Inflammatory macrophage treated with lipopolysaccharide for 4 hours (primary cell): ENCODE measurements at regions not wholly inside any gene's neighbourhood (a gene's known extent, or its start where the extent isn't known, plus 50 kb on each side); places are given as distances from the start of the nearest gene placed in this dataset.
A peak's percentile ranks its signal among the peaks of the same experiment; 100 is the strongest.

Experiments
- DNase-seq: peaks from one replicate; pipeline ENCODE4 v3.0.0-alpha.2; 2020

DNA sequence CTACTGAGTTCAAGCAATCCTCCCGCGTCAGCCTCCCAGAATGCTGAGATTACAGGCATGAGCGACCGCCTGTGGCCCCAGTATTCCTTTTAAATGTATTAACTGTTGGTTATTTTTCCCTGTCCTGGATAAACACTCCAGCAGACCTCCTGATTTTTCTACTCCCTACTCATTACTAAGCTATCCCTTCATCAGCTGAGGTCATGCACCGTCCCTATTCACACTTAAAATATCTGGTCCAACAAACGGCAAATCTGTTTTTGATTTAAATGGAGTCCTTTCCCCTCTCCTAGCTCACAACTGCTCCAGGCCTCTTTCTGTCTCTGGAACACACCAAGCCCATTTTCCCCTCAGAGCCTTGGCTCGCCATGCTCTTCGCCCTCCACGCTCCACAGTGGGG is 1003.3 kb upstream of the TMEM132C start:
- no peak for DNase-seq

DNA sequence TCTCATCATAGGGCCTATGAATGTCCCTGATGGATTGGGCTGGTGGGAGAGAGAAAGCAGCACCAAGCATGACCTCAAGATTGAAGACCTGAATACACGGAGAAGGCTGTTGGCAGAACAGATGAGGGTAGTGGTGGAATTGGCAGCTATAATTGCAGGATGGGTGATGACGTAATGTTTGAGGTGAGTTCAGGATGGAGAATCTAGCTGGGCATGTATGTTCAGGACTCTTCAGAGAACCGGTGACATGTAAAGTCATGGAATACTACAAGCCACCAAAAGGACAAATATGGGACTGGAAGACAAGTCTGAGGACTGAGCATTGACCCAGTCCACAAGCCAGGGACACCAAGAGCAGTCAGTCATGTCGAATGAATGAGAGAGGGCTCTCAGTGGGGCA is 999.8 kb upstream of the TMEM132C start:
- DNase-seq, result no peak

DNA sequence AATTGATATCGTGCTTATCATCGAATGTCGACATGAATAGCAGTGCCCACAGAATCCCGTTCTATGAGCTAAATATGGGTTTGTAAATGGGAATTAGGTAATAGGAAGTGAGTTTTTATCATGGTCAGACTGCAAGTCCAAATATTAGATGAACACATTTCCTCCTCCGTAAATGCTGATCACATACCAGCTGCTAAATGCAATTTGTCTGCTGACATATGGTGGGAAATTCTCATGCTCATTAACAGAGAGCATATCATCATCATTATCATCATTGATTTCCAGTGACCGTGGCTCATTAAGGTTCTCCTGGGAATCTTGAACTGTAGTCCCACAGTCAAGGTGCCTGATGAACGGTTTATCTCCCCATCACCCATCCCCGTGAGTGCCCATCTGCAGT is 998.8 kb upstream of the TMEM132C start:
- peak; percentile 75 for DNase-seq

DNA sequence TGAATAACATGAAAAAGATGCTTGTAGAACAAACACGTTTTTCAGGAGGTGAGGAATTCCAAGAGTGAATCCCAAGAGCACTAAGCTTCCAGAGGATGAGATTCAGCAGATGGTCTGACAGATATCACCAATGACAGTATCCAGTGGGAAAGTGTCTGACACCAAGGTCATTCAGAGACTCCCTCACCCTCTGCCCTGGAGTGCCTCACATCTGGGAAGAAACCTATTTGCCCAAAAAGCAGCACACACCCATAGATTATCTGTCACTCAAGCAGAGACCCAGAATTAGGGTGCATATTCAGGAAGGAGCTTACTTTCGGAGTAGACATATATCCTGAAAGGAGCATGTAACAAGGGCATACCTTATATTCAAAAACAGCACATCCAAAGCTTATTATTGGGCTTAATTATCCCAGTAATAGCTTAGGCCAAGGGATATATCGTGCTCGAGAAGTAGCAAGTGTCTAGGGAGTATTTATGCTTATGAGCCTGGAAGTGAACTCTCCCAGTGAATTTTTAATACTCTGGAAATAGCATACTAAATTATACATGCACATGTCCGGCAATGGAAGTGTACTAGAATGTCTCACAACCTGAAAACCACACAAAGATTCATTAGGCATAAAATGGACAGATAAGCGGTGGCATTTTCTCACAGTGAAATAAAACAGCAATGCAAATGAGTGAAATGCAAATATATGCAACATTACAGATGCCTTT is 998.1 kb upstream of the TMEM132C start:
- DNase-seq, result no peak

DNA sequence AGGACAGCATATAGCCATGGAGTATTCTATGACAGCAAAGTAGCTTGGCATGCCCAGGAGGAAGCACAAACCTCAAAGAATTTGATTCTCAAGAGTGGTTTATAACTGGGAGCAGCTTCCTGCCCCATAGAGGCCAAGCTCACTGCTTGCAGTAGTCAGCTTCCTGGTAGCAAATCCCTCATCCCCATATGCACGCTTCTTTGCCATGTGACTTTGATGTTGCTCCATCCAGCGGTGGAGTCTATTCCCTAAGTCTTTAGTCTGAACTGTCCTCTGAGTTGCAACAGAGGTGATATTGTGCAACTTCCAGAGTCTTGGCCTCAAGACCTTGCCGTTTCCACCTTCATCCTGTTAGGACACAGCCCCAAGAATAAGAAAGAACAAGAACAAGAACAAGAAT is 996.8 kb upstream of the TMEM132C start:
- peak; percentile 91 for DNase-seq

DNA sequence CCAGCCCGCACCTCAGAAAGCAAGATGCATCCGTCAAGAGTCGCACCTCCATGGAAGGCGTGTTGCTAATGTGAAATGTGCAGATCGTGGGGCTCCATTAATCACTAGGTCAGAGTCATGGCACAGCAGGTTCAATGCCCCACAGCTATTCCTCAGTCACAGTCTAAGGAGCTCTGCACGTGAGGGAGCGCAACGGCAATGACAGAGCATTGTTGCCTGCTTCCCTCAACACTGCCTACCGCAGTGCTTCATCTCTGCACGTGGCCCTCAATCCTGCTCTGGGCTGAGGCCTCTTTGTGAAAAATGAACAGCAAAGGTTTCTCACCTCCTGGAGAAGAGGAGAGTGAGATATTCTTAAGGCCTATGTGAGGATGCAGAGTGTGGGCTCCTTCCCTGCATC is 995.2 kb upstream of the TMEM132C start:
- DNase-seq, result no peak

DNA sequence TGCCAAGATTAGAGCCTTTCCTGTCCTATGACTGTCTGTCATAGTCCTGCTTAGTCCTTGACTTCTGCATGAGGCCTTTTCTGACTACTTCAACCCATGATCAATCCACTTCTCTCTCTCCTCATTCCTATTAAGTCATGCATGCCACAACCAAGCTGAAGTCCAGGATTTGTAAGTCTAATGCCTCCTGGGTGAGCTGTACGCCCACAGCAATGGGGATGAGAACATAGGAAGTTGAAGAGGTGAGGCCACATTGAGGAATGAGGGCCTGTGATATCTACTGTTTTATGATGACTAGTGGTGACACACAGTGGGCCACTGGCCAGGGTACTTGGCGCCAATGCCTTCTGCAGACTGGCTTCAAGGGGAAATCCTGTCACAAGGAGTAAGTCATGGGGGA is 994.1 kb upstream of the TMEM132C start:
- peak; percentile 85 for DNase-seq

DNA sequence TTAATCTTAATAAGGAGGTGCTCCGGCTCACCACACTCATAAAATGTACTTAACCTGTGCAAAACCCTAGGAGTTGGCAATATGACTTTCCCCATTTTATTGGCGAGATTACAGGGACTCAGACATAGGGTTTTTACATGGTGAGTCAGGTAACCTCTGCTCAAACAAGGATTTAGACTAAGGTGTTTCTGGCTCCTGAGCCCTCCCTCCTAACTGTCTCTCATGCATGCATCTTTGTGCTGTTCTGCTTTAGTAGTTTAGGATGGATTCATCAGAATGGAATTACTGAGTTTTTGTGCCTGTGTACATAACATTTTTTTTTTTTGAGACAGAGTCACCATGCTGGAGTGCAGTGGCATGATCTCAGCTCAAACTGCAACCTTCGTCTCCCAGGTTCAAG is 993.3 kb upstream of the TMEM132C start:
- no peak for DNase-seq

DNA sequence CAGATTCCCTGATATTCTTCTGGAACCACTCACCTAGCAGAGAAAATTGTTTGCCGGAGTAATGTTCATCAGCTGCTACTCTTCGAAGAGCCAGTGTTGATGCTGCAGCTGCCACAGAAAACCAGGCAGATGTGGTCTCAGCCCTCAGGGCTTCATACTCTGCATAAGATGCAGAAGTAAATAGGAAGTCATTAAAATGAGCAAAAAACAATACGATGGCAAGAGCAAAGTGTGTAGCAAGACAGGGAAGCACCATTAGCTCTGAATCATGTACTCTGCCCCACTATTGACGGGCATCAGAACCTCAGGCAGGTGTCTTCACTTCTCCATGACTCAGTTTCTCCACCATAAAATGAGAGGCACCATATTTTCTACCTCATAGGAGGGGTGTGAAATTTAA is 991.6 kb upstream of the TMEM132C start:
- peak; percentile 61 for DNase-seq

DNA sequence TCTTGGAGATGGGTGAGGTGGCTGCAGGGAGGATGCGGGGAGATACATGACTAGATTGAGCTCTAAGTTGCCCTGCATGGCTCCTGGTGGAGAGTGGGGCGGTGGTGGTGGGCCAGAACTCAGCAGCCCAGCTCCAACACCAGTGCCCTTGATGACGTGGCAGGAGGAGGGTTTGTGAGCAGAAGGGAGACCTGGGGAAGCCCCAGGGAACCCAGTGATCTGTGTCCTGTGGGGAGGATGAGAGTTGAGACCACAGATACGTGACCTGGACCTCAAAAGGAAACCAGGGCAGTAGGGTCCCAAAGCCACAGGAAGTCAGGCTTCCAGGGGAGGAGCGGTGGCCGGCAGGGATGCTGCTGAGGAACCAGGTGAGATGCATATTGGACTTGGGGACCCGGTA is 989.1 kb upstream of the TMEM132C start:
- no peak for DNase-seq

DNA sequence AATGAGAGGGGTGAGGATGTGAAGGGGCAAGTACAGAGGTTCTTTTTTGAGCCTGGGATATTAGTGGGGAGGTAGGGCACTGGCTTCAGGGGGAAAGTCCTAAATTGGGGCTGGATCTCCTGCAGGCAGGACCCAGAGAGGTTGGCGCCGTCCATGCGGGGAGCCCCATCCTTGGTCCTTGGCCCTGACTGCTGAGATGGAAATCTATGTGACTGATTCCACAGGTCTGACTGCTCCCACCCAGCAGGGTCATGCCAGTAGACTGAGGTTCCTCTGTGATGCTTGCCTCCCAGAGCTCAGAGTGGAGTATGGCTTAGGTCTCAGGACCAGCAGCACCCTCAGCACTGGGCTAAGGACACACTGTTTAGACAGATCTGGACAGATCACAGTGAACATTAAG is 988.6 kb upstream of the TMEM132C start:
- DNase-seq, result no peak

DNA sequence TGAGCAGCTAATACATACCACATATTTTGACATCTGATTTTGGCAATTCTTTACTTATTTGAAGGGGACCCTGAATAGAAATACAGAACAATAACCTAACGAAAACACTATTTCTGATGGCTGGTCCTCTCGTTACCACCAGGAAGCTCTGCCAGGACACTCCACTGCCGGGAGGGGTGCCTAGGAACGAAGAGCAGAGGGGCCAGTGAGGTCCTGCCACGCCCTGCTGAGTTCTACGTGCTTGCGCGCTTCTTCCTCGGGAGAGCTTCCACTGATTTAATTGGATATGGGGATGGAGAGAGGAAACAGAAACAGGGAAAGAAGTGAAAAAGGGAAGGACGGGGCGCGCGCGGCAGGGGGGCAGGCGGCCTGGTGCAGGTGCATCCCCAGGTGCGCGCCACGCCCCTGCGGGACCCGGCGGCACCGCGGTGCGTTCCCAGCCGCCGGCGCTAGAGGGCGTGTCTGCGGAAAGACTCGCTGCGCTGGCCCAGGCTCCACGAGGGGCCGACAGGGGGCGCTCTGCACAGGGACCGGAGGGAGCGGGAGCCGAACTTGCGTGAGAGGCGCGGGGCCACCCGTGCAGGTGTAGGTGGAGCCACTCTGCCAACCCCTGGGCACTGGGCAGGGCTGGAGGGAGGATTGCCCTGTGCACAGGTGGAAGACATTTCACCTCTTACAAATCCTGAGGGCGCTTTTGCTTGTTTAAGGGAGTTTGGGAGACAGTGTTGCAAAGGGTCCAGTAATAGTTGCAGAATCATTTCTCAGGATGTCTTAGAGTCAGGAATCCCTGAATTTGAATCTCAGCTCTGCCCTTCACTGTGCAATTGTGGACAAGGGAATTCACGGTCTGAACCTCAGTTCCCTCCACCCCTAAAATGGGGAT is 986.3 kb upstream of the TMEM132C start:
- DNase-seq, result peak; percentile 45

DNA sequence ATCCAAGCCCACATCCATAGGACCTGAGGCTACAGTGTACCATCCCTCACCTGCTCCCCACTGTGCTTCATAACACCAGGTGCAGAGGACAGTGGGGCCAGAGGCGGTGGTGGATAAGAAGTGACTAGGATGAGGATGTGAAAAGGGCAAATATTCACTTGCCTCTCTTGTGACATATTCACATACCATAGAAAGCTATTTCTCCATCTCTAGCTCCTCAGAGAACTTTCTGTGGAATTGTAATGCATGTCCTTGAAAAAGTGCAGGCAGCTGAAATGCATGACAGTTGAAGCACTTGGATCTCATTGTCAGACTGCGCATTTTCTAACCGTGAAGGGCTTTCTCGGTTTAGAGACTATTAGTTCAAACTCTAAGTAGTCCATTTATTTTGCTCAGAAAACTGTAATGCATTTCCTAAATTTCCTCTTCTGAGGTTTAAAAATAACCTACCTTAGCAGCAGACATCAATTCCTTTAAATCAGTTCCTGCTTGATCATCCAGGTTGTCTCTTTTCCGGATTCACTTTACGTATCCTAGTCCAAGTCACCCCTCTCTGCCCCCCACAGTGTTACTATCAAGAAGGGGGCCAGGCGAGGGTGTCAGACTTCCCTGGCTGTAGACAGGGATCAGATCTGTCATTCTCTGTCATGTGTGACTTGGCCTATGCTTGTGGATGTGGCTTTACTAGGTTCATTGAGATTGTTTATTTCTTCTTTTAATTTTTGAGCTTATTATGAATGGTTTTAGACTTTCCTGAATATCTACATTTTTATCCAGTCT is 984.0 kb upstream of the TMEM132C start:
- no peak for DNase-seq

DNA sequence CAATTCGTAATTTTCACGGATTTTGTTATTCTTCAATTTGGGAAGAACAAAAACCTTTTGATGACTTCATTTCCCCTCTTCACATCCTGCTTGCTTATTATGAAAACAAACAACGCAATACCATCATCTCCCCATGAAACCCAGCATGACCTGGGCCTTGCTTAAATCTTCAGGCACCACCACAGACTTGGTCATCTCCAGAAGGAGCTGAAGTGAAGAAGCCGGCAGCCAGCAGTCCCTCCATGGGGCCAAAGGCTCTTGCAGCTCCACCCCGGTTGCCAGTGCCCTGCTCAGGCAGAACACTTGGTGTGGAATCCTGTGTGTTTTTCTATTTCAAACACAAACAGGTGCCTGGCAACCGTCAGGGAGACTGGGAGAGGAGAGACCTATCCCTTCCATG is 982.9 kb upstream of the TMEM132C start:
- peak; percentile 54 for DNase-seq

DNA sequence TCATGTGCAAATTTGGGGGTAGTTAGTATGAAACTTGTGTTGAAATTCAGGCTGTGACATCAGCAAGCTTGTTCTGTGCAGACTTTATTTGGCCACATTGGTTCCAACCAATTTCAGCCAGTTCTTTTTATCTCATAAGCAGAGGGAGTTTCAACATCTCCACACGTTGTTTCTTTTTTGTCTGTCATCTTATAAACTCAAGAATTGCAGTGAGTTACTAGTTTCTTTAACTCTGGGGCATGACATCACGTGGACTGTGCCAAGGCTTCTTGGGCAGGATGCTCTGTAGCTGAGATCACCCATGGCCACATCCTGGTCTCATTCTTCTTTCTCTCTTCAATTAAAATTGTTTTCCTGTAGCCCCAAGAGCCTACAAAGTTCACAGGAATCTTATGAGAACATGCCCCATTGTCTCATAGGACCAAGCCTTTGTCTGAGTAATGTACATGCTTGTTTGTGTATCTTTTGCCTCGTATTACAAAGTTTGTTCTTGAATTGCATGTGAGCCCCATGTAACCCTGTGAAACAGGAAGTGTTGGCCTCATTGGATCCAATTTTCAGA is 982.0 kb upstream of the TMEM132C start:
- DNase-seq, result peak; percentile 60

DNA sequence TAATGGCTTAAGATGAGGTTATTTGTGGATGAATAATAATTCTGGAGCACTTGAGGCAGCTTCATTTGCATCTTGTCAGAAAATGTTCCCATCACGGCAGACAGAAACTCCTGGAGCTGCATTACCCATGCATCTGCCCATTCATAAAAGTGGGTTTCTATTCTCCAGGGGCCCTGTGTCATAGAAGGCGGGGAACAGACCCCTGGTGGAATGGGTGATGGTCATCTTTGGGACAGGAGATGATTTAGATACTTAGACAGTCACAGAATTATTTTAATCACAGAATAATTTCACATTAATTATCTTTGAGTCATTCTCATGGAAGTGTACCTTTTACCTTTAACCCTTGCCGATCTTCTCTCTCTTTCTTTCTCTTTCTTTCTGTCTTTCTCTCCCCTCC is 980.7 kb upstream of the TMEM132C start:
- no peak for DNase-seq

DNA sequence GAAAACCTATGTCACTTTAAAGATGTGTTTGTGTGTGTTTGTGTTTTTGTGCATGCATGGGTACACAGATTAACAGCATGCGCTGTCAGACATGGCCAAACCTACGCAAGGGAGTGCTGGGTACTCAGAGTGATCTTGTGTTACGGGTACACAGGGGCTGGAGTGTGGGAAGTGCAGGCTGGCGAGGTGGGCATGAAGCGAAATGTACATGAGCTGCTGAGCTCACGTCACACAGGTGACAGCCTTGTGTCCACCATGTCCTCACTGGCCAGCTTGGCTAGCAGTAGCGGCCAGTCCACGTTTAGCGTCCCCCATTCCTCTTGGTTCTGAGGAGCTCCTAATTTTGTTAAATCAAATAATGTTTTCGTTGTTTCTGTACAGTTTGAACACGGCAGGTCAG is 979.7 kb upstream of the TMEM132C start:
- DNase-seq, result no peak

DNA sequence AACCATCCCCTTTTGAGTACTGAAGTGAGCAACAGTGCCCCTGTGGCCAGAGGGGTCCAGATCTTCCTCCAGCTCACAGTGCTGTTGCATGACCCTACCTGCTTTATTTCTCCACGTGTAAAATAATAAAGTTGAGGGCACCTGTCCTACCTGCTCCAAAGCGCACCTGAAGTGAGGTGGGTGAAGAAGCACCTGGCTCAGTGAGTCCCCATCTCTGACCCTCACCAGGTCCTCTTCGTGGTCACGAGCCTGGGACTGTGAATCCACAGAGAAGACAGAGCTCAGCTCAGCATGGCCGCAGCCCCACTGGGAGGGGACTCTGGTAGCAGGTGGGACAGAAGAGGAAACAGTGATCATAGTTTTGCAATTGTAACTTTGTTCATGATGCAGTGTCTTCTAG is 976.7 kb upstream of the TMEM132C start:
- no peak for DNase-seq

DNA sequence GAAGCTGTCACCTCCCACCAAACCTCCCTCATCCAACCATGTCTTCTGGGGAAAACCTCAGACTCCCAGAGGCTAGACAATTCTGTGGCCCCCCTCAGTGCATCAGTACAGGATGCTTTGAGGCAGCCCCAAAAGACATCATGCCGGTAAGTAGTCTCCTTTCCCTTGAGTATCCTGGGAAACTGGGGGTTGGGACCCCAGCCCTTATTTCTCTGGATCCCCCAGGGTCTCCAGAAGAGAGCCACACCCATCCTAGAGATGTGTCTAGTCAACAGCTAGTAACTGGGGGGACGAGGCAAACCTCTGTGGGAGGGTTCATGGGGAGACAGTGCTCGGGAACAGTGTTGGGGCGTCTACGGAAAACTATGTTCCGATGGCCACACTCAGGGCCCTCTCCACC is 974.2 kb upstream of the TMEM132C start:
- no peak for DNase-seq

DNA sequence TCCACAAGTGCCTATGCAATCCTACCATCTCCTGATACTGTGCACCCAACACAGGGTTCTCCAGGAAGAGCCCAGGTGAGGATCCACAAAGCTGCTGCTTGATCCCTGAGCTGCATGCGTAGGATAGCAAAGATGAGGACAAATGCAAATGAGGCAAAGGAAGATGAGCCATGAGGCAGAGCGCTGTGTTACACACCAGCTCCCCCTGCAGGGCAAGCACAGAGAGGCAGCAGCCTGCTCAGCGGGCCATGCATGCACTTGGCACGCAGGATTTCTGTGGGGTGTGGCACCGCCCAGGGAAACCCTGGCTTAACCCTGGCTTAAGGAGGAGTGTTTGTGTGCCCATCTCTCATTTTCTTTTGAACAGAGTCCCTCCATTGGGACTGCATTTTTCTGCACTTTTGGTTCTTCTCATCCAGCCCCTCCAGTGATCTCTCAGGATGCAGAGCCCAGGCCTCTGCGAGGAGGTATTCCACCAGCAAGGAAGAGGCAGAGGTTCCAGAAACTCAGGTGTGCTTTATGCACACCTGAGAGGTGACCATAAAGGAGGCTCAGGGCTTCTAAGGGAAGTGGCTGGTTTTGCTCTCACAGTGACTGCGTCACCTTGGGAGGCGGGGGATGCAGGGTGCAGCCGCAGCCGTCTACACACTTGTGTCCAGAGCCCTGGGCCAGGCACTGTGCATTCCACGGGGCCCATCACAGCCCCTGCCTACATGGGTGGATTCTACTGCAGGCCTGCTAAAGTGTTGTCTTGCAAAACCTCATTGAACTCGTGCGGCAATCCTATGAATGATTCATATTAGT is 973.3 kb upstream of the TMEM132C start:
- DNase-seq, result peak; percentile 57

DNA sequence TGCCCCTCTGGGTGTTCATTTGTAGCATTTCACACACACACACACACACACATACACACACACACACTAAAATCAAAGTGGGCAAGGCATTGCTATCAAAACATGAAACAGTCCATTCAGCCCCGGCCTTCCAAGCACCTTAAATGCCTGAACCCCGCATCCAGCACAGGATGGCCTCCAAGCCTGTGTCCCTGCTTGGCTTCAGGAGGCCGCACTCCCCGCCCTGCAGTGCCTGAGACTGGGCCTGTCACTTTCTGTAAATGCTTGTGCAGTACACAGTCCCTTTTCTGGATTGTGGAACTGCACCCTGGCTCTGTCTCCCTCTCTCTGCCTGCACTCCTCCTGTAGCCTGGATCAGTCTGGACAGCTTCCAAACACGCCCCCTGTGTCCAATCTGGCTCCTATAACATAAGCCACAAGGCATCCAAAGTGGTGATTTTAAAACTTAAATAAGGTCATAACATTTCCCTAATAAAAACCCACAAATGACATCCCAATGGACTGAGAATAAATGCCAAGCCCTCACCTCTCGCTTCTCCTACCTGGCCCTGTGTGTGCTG is 972.2 kb upstream of the TMEM132C start:
- no peak for DNase-seq

DNA sequence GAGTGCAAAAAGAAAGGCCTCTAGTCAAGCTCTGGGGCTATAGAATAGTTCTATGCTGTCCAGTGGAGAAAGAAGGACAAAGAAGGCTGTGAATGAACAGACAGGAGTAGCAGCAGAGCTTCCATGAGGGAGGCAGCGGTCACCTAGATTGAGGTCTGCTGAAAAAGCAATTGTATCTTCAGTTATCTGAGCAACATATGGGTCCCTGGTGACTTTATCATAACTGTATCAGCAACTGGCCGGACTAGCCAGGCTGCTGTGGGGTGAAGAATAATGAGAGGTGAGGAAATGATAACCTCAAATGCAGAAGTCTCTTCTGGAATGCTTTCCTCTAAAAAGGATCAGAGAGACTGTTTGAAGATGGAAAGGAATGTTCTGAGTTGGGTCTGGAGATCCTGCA is 971.3 kb upstream of the TMEM132C start:
- no peak for DNase-seq
